ENCODE measurements at regions not wholly inside any gene's neighbourhood (a gene's known extent, or its start where the extent isn't known, plus 50 kb on each side); places are given as distances from the start of the nearest gene placed in this dataset.
"Not testable (repeated sequence)": the region's sequence is repeated elsewhere in the genome, so short reads cannot be mapped to it uniquely, and the experiment has no call there.

DNA sequence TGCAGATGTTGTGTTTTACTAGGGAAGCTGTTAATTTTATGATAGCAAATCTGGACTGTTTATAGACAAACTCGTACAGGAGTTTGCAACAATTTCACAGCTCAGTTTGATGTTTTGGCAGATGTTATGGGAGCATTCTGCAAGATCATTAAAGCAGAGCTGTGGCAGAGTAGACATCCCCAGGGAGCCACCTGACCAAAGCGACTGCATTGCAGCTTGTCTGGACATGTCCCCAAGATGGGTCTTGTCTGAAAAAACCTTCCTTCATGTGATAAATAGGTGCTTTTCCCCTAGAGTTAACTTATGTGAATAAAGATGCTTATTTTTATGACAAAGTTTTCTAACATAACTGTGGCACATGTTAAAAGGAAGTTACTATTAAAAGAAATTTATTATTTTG lies 91.2 kb upstream of the GPR141 start:
- Histone ChIP-seq H3K36me3 (ENCODE audit: control insufficient read depth, insufficient read depth, low read length) (no peaks in the 10 kb centered on the region), H3K9me3 (ENCODE audit: control insufficient read depth, low read length) (peaks cover 2% of the 10 kb centered on the region), H3K27ac (ENCODE audit: insufficient read depth, low read depth, low read length, poor library complexity, severe bottlenecking) (no peak overlapping the region), H3K4me1 (ENCODE audit: control insufficient read depth, insufficient read depth, low read length) (no peaks in the 10 kb centered on the region), H3K27me3 (ENCODE audit: control insufficient read depth, insufficient read depth, low read length, poor library complexity, severe bottlenecking) (no peaks in the 10 kb centered on the region), H3K4me3 (ENCODE audit: insufficient read depth, low read depth, low read length) (no peak overlapping the region)
- 91 to 96% methylated on average over 2 of the region's 2 CpGs for WGBS, 2 experiments

DNA sequence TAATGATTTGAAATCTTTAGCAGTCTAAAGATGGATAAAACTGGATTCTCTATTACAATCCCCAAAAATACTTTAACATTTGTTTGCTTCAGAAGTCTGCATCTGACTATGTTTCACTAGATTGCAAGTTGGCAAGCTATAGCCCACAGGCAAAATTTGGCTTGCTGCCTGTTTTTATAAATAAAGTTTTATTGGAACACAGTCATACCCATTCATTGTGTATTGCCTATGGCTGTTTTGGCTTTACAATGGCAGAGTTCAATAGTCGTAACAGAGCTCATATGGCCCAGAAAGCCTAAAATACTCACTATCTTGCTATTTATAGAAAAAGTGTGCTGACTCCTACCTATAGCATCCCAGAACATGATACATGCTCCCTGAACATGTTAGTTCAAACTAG lies 89.0 kb upstream of the GPR141 start:
- 95 to 100% methylated on average over 1 of the region's 1 CpG for WGBS, 2 experiments

DNA sequence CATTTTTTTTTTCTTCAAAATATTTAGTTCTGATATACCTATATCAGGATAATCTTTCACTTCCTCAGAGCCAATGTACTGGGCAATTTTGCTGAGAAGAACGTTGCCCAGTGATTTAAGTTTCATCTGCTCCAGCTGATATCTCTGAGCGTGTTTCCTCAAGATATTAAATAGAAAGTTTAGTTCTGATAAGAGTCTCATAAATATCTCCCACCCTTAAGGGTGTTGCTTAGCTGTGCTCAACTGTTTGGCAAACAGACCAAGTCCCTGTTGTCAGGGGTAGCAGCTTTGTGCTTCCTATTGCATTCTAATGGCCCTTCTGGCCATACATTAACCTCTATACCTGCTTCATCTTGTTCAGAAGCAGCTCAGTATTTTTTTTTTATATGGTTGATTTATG lies 84.7 kb upstream of the GPR141 start:
- Histone ChIP-seq H3K27me3 (ENCODE audit: control insufficient read depth, insufficient read depth, low read length, poor library complexity, severe bottlenecking) (no peaks in the 10 kb centered on the region), H3K4me1 (ENCODE audit: control insufficient read depth, insufficient read depth, low read length) (no peaks in the 10 kb centered on the region), H3K9me3 (ENCODE audit: control insufficient read depth, low read length) (peaks cover 2% of the 10 kb centered on the region), H3K4me3 (ENCODE audit: insufficient read depth, low read depth, low read length) (no peak overlapping the region), H3K27ac (ENCODE audit: insufficient read depth, low read depth, low read length, poor library complexity, severe bottlenecking) (no peak overlapping the region), H3K36me3 (ENCODE audit: control insufficient read depth, insufficient read depth, low read length) (no peaks in the 10 kb centered on the region)
- WGBS, 2 experiments: 93% methylated on average over 2 of the region's 2 CpGs; no CpG with 5 or more reads in 1 of the 2 experiments

More for the DNA sequence above, 89.0 kb upstream of the GPR141 start:
- H3K36me3 ChIP-seq (ENCODE audit: control insufficient read depth, insufficient read depth, low read length): no peaks in the 10 kb centered on the region
- H3K27ac ChIP-seq (ENCODE audit: insufficient read depth, low read depth, low read length, poor library complexity, severe bottlenecking): no peak overlapping the region
- no peaks in the 10 kb centered on the region for H3K4me1 ChIP-seq (ENCODE audit: control insufficient read depth, insufficient read depth, low read length)
- H3K4me3 ChIP-seq (ENCODE audit: insufficient read depth, low read depth, low read length): no peak overlapping the region
- H3K27me3 ChIP-seq (ENCODE audit: control insufficient read depth, insufficient read depth, low read length, poor library complexity, severe bottlenecking): no peaks in the 10 kb centered on the region
- peaks cover 2% of the 10 kb centered on the region for H3K9me3 ChIP-seq (ENCODE audit: control insufficient read depth, low read length)

- H3K4me3 ChIP-seq (ENCODE audit: insufficient read depth, low read depth, low read length): no peak overlapping the region
- 91 to 95% methylated on average over 4 to 6 of the region's 6 CpGs for WGBS, 2 experiments
- no peaks in the 10 kb centered on the region for H3K36me3 ChIP-seq (ENCODE audit: control insufficient read depth, insufficient read depth, low read length)
- H3K4me1 ChIP-seq (ENCODE audit: control insufficient read depth, insufficient read depth, low read length): no peaks in the 10 kb centered on the region
- H3K9me3 ChIP-seq (ENCODE audit: control insufficient read depth, low read length): no peaks in the 10 kb centered on the region
- H3K27ac ChIP-seq (ENCODE audit: insufficient read depth, low read depth, low read length, poor library complexity, severe bottlenecking): no peak overlapping the region
- no peaks in the 10 kb centered on the region for H3K27me3 ChIP-seq (ENCODE audit: control insufficient read depth, insufficient read depth, low read length, poor library complexity, severe bottlenecking)
These were observed 82.2 kb upstream of the GPR141 start for GRCh38 chr7:37601321-37601720.

GRCh38 chr7:37604078-37604477 lies 79.5 kb upstream of the GPR141 start:
- no peaks in the 10 kb centered on the region for H3K4me1 ChIP-seq (ENCODE audit: control insufficient read depth, insufficient read depth, low read length)
- H3K9me3 ChIP-seq (ENCODE audit: control insufficient read depth, low read length): no peaks in the 10 kb centered on the region
- WGBS, 2 experiments: 78 to 88% methylated on average over 1 of the region's 1 CpG
- H3K36me3 ChIP-seq (ENCODE audit: control insufficient read depth, insufficient read depth, low read length): no peaks in the 10 kb centered on the region
- H3K27me3 ChIP-seq (ENCODE audit: control insufficient read depth, insufficient read depth, low read length, poor library complexity, severe bottlenecking): no peaks in the 10 kb centered on the region
- H3K4me3 ChIP-seq (ENCODE audit: insufficient read depth, low read depth, low read length): no peak overlapping the region
- H3K27ac ChIP-seq (ENCODE audit: insufficient read depth, low read depth, low read length, poor library complexity, severe bottlenecking): no peak overlapping the region

DNA sequence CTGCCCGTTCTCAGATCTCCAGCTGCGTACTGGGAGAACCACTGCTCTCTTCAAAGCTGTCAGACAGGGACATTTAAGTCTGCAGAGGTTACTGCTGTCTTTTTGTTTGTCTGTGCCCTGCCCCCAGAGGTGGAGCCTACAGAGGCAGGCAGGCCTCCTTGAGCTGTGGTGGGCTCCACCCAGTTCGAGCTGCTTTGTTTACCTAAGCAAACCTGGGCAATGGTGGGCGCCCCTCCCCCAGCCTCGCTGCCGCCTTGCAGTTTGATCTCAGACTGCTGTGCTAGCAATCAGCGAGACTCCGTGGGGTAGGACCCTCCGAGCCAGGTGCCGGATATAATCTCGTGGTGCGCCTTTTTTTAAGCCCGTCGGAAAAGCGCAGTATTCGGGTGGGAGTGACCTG lies 66.2 kb upstream of the GPR141 start:
- H3K4me1 ChIP-seq (ENCODE audit: control insufficient read depth, insufficient read depth, low read length); H3K9me3 ChIP-seq (ENCODE audit: control insufficient read depth, low read length); H3K4me3 ChIP-seq (ENCODE audit: insufficient read depth, low read depth, low read length); H3K27me3 ChIP-seq (ENCODE audit: control insufficient read depth, insufficient read depth, low read length, poor library complexity, severe bottlenecking); H3K27ac ChIP-seq (ENCODE audit: insufficient read depth, low read depth, low read length, poor library complexity, severe bottlenecking); H3K36me3 ChIP-seq (ENCODE audit: control insufficient read depth, insufficient read depth, low read length): not testable (repeated sequence)
- 79 to 80% methylated on average over 14 of the region's 16 CpGs for WGBS, 2 experiments

- H3K4me3 ChIP-seq (ENCODE audit: insufficient read depth, low read depth, low read length): no peak overlapping the region
- no peaks in the 10 kb centered on the region for H3K4me1 ChIP-seq (ENCODE audit: control insufficient read depth, insufficient read depth, low read length)
- 83 to 91% methylated on average over 1 of the region's 1 CpG for WGBS, 2 experiments
- no peak overlapping the region for H3K27ac ChIP-seq (ENCODE audit: insufficient read depth, low read depth, low read length, poor library complexity, severe bottlenecking)
- H3K36me3 ChIP-seq (ENCODE audit: control insufficient read depth, insufficient read depth, low read length): no peaks in the 10 kb centered on the region
- no peaks in the 10 kb centered on the region for H3K9me3 ChIP-seq (ENCODE audit: control insufficient read depth, low read length)
- H3K27me3 ChIP-seq (ENCODE audit: control insufficient read depth, insufficient read depth, low read length, poor library complexity, severe bottlenecking): no peaks in the 10 kb centered on the region
These were observed 50.5 kb upstream of the GPR141 start for GRCh38 chr7:37633048-37633447.
